B cell (primary cell): ENCODE measurements at regions not wholly inside any gene's neighbourhood (a gene's known extent, or its start where the extent isn't known, plus 50 kb on each side); places are given as distances from the start of the nearest gene placed in this dataset. TPM values are rescaled to one million over a fixed set of nuclear protein-coding genes. Genes with fewer than 3 reads are reported as not detected.

Experiments used
- ATAC-seq: fragments of 200-7000 bp; cut with Tn5 transposase; one replicate; pipeline ENCODE4 v1.10.0; 2021; ENCODE audit warnings: low read depth, mild to moderate bottlenecking, moderate number of reproducible peaks, moderate library complexity
- CTCF ChIA-PET: fragments of 350-600 bp; sonication (Branson Sonifier 250); formaldehyde crosslinking; loops from one replicate; lab custom pipeline; 2021; ENCODE audit warnings: antibody characterized with exemption, inconsistent platforms; lab: Charles Lee
- POLR2A ChIA-PET: fragments of 350-600 bp; sonication (Branson Sonifier 250); formaldehyde crosslinking; loops from one replicate; lab custom pipeline; 2021; ENCODE audit warnings: antibody characterized with exemption; lab: Charles Lee
- DNase-seq: peaks from one replicate; pipeline ENCODE4 v3.0.0; 2013
- H2AFZ ChIP-seq: 2 replicates; pipeline ENCODE4 v1.6.1; 2012; ENCODE audit warnings: mild to moderate bottlenecking, low read depth, low read length; ENCODE audit not compliant: insufficient read depth, poor library complexity, severe bottlenecking
- H3K27ac ChIP-seq, 2 donors: 1 replicate in 1 of 2; 2 replicates in 1 of 2; pipeline ENCODE4 v1.5.1; 2012 to 2013; ENCODE audit warnings: low read length in 2 of 2, mild to moderate bottlenecking in 2 of 2, moderate library complexity in 1 of 2
- H3K27me3 ChIP-seq, 4 experiments: fragments of 200-600 bp in 1 of 4; sonication (generic) in 1 of 4; replicated peaks in 1 of 4; 1 replicate in 2 of 4; 2 replicates in 2 of 4; pipeline versions ENCODE4 v1.6.1 to v1.7.0; 2013 to 2016; ENCODE audit warnings: low read length in 3 of 4, mild to moderate bottlenecking in 2 of 4, mixed read lengths in 1 of 4, moderate library complexity in 1 of 4; ENCODE audit not compliant: insufficient read depth in 4 of 4, control insufficient read depth in 3 of 4; ENCODE audit errors: control extremely low read depth in 1 of 4
- H3K36me3 ChIP-seq, 2 experiments: replicated peaks in 1 of 2; 1 replicate in 1 of 2; 2 replicates in 1 of 2; pipeline versions ENCODE4 v1.6.1 to v1.7.1; 2013; ENCODE audit warnings: low read length in 1 of 2; ENCODE audit not compliant: insufficient read depth in 2 of 2, control insufficient read depth in 1 of 2; ENCODE audit errors: control extremely low read depth in 1 of 2, extremely low read depth in 1 of 2
- H3K4me1 ChIP-seq, 2 donors: fragments of 200-600 bp in 1 of 2; sonication (generic) in 1 of 2; 1 replicate in 1 of 2; 2 replicates in 1 of 2; pipeline versions ENCODE4 v1.5.1 to v1.6.1; 2013 to 2017; ENCODE audit warnings: low read length in 2 of 2; ENCODE audit not compliant: control insufficient read depth in 2 of 2, insufficient read depth in 2 of 2
- H3K4me2 ChIP-seq: replicated peaks from 2 replicates; pipeline ENCODE3; 2012; ENCODE audit warnings: mild to moderate bottlenecking, low read depth, low read length; ENCODE audit not compliant: poor library complexity, severe bottlenecking
- H3K4me3 ChIP-seq, 5 experiments: fragments of 200-600 bp in 1 of 5; sonication (generic) in 1 of 5; 1 replicate in 3 of 5; 2 replicates in 2 of 5; pipeline versions ENCODE4 v1.5.1 to v1.7.0; 2011 to 2016; ENCODE audit warnings: low read length in 4 of 5, mild to moderate bottlenecking in 4 of 5, low read depth in 2 of 5, control low read depth in 1 of 5, moderate library complexity in 1 of 5; ENCODE audit not compliant: insufficient read depth in 1 of 5; ENCODE audit errors: control extremely low read depth in 1 of 5, extremely low read depth in 1 of 5
- H3K79me2 ChIP-seq: fragments of 200-600 bp; sonication (generic); one replicate; pipeline ENCODE4 v1.6.0; 2016; ENCODE audit warnings: low read length; ENCODE audit not compliant: control insufficient read depth, insufficient read depth
- H3K9ac ChIP-seq: fragments of 200-600 bp; sonication (generic); 2 replicates; pipeline ENCODE4 v1.6.1; 2017; ENCODE audit warnings: mild to moderate bottlenecking, low read length, moderate library complexity
- H3K9me3 ChIP-seq, 3 donors: one replicate each; pipeline versions ENCODE4 v1.6.1 to v1.7.1; 2013; ENCODE audit warnings: low read length in 2 of 3; ENCODE audit not compliant: control insufficient read depth in 2 of 3, insufficient read depth in 1 of 3; ENCODE audit errors: control extremely low read depth in 1 of 3
- H4K20me1 ChIP-seq: 2 replicates; pipeline ENCODE4 v1.6.0; 2012; ENCODE audit warnings: mild to moderate bottlenecking, low read length; ENCODE audit not compliant: insufficient read depth, control insufficient read depth, poor library complexity, severe bottlenecking
- H3K27ac Mint-ChIP-seq: one replicate; pipeline ENCODE4 v1.8.0; 2021; ENCODE audit warnings: mixed read lengths
- H3K27me3 Mint-ChIP-seq: one replicate; pipeline ENCODE4 v1.8.0; 2021; ENCODE audit warnings: mixed read lengths
- H3K4me1 Mint-ChIP-seq: one replicate; pipeline ENCODE4 v1.8.0; 2021; ENCODE audit warnings: mixed read lengths
- H3K4me3 Mint-ChIP-seq: one replicate; pipeline ENCODE4 v1.8.0; 2021; ENCODE audit warnings: mixed read lengths
- H3K9me3 Mint-ChIP-seq: one replicate; pipeline ENCODE4 v1.8.0; 2022; ENCODE audit warnings: mixed read lengths; ENCODE audit not compliant: insufficient read depth
- EZH2 ChIP-seq: IDR thresholded peaks from 2 replicates; pipeline ENCODE4 v1.6.1; 2012; ENCODE audit warnings: borderline replicate concordance, low read depth, mild to moderate bottlenecking, moderate library complexity, low read length; ENCODE audit not compliant: insufficient read depth, poor library complexity, severe bottlenecking
- WGBS: methylation state at CpG from one replicate; pipeline ENCODE4 v1.1.5; 2013; ENCODE audit warnings: missing lambda C conversion rate; ENCODE audit not compliant: insufficient coverage; 5-methylcytosine and 5-hydroxymethylcytosine counted together
- intact Hi-C: fragments of 100-400 bp; cut with micrococcal nuclease; formaldehyde crosslinking; loops from one replicate; pipeline ENCODE4 v1.10.0; 2022
- small RNA-seq: library from RNA; depleted of rRNA; stranded (forward); fragments of <200 nt; gene quantifications from one replicate; pipeline ENCODE3, GENCODE V24; 2012; ENCODE audit warnings: low replicate concordance, low read depth; ENCODE audit not compliant: insufficient read length
- TF ChIP-seq, protein P1 (sequence below): fragments of 200-600 bp; IDR thresholded peaks from one replicate; pipeline ENCODE4 v1.8.0; 2022; ENCODE audit warnings: antibody characterized with exemption, mild to moderate bottlenecking

DNA sequence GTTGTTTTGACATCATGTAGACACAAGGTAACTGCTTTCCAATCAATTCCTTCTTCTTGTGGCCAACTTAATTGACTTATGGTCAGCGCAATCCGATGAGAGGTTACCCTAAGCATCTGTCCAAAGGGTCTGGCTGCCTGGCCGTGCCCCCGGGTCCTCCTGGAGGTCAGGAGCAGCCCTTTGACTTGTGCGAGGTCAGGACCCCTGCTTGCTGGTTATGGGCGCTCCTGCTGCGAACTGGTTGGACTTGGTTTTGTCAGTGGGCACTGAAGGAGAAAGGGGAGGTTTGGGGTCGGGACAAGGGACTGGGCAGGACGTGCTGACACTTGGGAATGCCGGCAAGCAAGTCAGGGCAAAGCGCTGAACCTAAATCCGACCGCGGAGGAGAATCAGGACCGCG, 215.6 kb downstream of the QKI start:
- DNase-seq (no peak), ATAC-seq (no peak)
- no peaks in the 10 kb centered on the region for H3K36me3 ChIP-seq
- intact Hi-C loops: no loop called here
- Mint-ChIP-seq H3K27ac (no peak overlapping the region), H3K27me3 (peaks cover 25% of the 10 kb centered on the region), H3K4me1 (peaks cover 20% of the 10 kb centered on the region), H3K9me3 (no peaks in the 10 kb centered on the region), H3K4me3 (no peak overlapping the region)
- H3K27me3 ChIP-seq: peaks cover 0 to 18% (median 5%) of the 10 kb centered on the region in 4 experiments
- H3K4me3 ChIP-seq: no peak overlapping the region
- H2AFZ ChIP-seq: no peak overlapping the region
- TF ChIP-seq EZH2: no peak
- TF ChIP-seq, protein P1, sequence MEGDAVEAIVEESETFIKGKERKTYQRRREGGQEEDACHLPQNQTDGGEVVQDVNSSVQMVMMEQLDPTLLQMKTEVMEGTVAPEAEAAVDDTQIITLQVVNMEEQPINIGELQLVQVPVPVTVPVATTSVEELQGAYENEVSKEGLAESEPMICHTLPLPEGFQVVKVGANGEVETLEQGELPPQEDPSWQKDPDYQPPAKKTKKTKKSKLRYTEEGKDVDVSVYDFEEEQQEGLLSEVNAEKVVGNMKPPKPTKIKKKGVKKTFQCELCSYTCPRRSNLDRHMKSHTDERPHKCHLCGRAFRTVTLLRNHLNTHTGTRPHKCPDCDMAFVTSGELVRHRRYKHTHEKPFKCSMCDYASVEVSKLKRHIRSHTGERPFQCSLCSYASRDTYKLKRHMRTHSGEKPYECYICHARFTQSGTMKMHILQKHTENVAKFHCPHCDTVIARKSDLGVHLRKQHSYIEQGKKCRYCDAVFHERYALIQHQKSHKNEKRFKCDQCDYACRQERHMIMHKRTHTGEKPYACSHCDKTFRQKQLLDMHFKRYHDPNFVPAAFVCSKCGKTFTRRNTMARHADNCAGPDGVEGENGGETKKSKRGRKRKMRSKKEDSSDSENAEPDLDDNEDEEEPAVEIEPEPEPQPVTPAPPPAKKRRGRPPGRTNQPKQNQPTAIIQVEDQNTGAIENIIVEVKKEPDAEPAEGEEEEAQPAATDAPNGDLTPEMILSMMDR: no peak
- H4K20me1 ChIP-seq: no peaks in the 10 kb centered on the region
- H3K27ac ChIP-seq: no peak overlapping the region
- no peak overlapping the region for H3K9ac ChIP-seq
- H3K79me2 ChIP-seq: no peaks in the 10 kb centered on the region
- CTCF ChIA-PET: no interaction called here
- POLR2A ChIA-PET: no interaction called here
- no peak overlapping the region for H3K4me2 ChIP-seq
- H3K4me1 ChIP-seq: peaks cover 13 to 17% of the 10 kb centered on the region in 2 donors
- WGBS: 72% methylated on average over 16 of the region's 16 CpGs
- peaks cover 0 to 48% (median 0%) of the 10 kb centered on the region in 3 donors for H3K9me3 ChIP-seq

Small RNAs in the stretch of these regions (small RNA-seq; reads per million reads assigned to genes)
- not detected for gene RN7SL366P
